CD4-positive, alpha-beta T cell treated with Interleukin-17A for 1 hour (primary cell): ENCODE measurements at regions not wholly inside any gene's neighbourhood (a gene's known extent, or its start where the extent isn't known, plus 50 kb on each side); places are given as distances from the start of the nearest gene placed in this dataset.

Experiments used
- DNase-seq: peaks from one replicate; pipeline ENCODE4 v3.0.0-alpha.2; 2020

GRCh38 chr12:92574911-92575570 is 127.7 kb upstream of the PLEKHG7 start:
- no peak for DNase-seq

- peak; percentile 31 for DNase-seq
Measured at GRCh38 chr12:92574051-92574783, 128.6 kb upstream of the PLEKHG7 start.

- DNase-seq = no peak
Measured at GRCh38 chr12:92573104-92573503, 129.7 kb upstream of the PLEKHG7 start.

- no peak for DNase-seq
Measured at GRCh38 chr12:92571844-92572543, 130.8 kb upstream of the PLEKHG7 start.

- DNase-seq = no peak
Measured at GRCh38 chr12:92571169-92571568, 131.6 kb upstream of the PLEKHG7 start.

GRCh38 chr12:92570056-92570753 is 132.6 kb upstream of the PLEKHG7 start:
- DNase-seq = peak; percentile 77

- DNase-seq = no peak
Measured at GRCh38 chr12:92568691-92569090, 134.1 kb upstream of the PLEKHG7 start.

- DNase-seq = no peak
Measured at GRCh38 chr12:92566448-92567019, 136.3 kb upstream of the PLEKHG7 start.

- DNase-seq = no peak
Measured at GRCh38 chr12:92563819-92564218, 139.0 kb upstream of the PLEKHG7 start.

- no peak for DNase-seq
Measured at GRCh38 chr12:92562063-92562734, 140.6 kb upstream of the PLEKHG7 start.

- no peak for DNase-seq
Measured at GRCh38 chr12:92561543-92561899, 141.3 kb upstream of the PLEKHG7 start.

GRCh38 chr12:92560713-92561542 is 141.9 kb upstream of the PLEKHG7 start:
- no peak for DNase-seq

- DNase-seq = no peak
Measured at GRCh38 chr12:92558806-92559205, 144.0 kb upstream of the PLEKHG7 start.

GRCh38 chr12:92558215-92558773 is 144.5 kb upstream of the PLEKHG7 start:
- no peak for DNase-seq

- DNase-seq = no peak
Measured at GRCh38 chr12:92557422-92557724, 145.4 kb upstream of the PLEKHG7 start.

- no peak for DNase-seq
Measured at GRCh38 chr12:92556637-92557421, 146.0 kb upstream of the PLEKHG7 start.

- peak; percentile 52 for DNase-seq
Measured at GRCh38 chr12:92556141-92556540, 146.6 kb upstream of the PLEKHG7 start.

GRCh38 chr12:92554158-92555073 is 148.4 kb upstream of the PLEKHG7 start:
- no peak for DNase-seq

- DNase-seq = no peak
Measured at GRCh38 chr12:92553389-92553788, 149.4 kb upstream of the PLEKHG7 start.
